ENCODE measurements at regions not wholly inside any gene's neighbourhood (a gene's known extent, or its start where the extent isn't known, plus 50 kb on each side); places are given as distances from the start of the nearest gene placed in this dataset.
A peak's percentile ranks its signal among the peaks of the same experiment; 100 is the strongest.

DNA sequence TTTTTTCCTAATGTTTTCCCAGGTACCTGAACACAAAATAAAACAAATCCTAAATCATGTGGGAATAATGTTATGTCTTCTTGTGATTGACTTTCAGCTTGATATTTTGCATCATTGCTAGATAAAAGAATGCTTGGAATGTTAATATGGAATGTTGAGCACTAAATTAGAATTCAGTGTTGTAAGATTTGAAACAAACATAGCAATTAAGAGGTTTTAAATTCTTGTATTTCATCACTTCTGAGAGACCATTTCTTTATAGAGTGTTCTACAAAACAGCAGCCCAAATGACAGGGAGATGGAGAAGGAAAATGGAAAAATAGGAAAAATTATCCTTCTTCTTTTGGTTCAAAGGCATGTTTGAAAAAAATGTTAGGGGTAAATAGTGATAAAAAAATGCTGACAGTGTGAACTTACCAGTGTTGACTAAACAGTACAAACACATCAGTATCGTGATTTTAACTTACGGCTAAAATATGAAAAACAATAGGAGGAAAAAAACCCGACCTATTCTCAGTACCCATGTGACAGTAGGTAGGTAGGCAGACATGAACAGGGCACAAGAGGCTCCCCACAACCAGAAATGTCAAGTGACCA is 102.6 kb upstream of the PDE5A start (continued):
- TF ChIP-seq EGR2 (tag by site-specific recombination; IDR thresholded peaks at IDR 0.05; ENCODE audit: low read depth) (no peak), ZNF223 (tag by site-specific recombination; IDR thresholded peaks at IDR 0.05) (no peak), ZNF37A (tag by site-specific recombination; IDR thresholded peaks at IDR 0.05) (no peak)
- TF ChIP-seq, protein P1, sequence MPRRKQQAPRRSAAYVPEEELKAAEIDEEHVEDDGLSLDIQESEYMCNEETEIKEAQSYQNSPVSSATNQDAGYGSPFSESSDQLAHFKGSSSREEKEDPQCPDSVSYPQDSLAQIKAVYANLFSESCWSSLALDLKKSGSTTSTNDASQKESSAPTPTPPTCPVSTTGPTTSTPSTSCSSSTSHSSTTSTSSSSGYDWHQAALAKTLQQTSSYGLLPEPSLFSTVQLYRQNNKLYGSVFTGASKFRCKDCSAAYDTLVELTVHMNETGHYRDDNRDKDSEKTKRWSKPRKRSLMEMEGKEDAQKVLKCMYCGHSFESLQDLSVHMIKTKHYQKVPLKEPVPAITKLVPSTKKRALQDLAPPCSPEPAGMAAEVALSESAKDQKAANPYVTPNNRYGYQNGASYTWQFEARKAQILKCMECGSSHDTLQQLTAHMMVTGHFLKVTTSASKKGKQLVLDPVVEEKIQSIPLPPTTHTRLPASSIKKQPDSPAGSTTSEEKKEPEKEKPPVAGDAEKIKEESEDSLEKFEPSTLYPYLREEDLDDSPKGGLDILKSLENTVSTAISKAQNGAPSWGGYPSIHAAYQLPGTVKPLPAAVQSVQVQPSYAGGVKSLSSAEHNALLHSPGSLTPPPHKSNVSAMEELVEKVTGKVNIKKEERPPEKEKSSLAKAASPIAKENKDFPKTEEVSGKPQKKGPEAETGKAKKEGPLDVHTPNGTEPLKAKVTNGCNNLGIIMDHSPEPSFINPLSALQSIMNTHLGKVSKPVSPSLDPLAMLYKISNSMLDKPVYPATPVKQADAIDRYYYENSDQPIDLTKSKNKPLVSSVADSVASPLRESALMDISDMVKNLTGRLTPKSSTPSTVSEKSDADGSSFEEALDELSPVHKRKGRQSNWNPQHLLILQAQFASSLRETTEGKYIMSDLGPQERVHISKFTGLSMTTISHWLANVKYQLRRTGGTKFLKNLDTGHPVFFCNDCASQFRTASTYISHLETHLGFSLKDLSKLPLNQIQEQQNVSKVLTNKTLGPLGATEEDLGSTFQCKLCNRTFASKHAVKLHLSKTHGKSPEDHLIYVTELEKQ (tag by site-specific recombination; IDR thresholded peaks at IDR 0.05; ENCODE audit: borderline replicate concordance): no peak

DNA sequence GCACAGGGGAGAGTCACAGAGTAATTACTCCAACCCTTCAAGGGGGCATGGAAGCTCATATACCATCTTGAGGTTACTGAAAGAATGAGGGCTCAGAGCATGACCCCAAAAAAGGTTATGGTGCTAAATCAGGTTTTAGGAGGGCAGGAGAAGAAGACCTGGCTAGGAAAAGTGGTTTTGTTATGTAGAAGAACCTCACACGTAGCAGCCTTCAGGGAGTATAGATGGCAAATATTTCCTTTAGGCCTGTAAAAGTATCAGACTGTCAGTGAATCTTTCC is 102.0 kb upstream of the PDE5A start:
- TF ChIP-seq, protein P2, sequence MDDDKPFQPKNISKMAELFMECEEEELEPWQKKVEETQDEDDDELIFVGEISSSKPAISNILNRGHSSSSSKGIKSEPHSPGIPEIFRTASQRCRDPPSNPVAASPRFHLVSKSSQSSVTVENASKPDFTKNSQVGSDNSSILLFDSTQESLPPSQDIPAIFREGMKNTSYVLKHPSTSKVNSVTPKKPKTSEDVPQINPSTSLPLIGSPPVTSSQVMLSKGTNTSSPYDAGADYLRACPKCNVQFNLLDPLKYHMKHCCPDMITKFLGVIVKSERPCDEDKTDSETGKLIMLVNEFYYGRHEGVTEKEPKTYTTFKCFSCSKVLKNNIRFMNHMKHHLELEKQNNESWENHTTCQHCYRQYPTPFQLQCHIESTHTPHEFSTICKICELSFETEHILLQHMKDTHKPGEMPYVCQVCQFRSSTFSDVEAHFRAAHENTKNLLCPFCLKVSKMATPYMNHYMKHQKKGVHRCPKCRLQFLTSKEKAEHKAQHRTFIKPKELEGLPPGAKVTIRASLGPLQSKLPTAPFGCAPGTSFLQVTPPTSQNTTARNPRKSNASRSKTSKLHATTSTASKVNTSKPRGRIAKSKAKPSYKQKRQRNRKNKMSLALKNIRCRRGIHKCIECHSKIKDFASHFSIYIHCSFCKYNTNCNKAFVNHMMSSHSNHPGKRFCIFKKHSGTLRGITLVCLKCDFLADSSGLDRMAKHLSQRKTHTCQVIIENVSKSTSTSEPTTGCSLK (tag by site-specific recombination; IDR thresholded peaks at IDR 0.05): no peak
- TF ChIP-seq ZNF585B (tag by site-specific recombination; IDR thresholded peaks at IDR 0.05) (no peak), ZNF558 (tag by site-specific recombination; IDR thresholded peaks at IDR 0.05) (no peak), ZSCAN30 (tag by site-specific recombination; IDR thresholded peaks at IDR 0.05) (no peak), ZNF626 (tag by site-specific recombination; IDR thresholded peaks at IDR 0.05) (no peak)
- TF ChIP-seq, protein P3, sequence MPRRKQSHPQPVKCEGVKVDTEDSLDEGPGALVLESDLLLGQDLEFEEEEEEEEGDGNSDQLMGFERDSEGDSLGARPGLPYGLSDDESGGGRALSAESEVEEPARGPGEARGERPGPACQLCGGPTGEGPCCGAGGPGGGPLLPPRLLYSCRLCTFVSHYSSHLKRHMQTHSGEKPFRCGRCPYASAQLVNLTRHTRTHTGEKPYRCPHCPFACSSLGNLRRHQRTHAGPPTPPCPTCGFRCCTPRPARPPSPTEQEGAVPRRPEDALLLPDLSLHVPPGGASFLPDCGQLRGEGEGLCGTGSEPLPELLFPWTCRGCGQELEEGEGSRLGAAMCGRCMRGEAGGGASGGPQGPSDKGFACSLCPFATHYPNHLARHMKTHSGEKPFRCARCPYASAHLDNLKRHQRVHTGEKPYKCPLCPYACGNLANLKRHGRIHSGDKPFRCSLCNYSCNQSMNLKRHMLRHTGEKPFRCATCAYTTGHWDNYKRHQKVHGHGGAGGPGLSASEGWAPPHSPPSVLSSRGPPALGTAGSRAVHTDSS (tag by site-specific recombination; IDR thresholded peaks at IDR 0.05): no peak
- TF ChIP-seq, protein P4, sequence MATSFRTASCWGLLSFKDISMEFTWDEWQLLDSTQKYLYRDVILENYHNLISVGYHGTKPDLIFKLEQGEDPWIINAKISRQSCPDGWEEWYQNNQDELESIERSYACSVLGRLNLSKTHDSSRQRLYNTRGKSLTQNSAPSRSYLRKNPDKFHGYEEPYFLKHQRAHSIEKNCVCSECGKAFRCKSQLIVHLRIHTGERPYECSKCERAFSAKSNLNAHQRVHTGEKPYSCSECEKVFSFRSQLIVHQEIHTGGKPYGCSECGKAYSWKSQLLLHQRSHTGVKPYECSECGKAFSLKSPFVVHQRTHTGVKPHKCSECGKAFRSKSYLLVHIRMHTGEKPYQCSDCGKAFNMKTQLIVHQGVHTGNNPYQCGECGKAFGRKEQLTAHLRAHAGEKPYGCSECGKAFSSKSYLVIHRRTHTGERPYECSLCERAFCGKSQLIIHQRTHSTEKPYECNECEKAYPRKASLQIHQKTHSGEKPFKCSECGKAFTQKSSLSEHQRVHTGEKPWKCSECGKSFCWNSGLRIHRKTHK (tag by site-specific recombination; IDR thresholded peaks at IDR 0.05): no peak
- TF ChIP-seq, protein P5, sequence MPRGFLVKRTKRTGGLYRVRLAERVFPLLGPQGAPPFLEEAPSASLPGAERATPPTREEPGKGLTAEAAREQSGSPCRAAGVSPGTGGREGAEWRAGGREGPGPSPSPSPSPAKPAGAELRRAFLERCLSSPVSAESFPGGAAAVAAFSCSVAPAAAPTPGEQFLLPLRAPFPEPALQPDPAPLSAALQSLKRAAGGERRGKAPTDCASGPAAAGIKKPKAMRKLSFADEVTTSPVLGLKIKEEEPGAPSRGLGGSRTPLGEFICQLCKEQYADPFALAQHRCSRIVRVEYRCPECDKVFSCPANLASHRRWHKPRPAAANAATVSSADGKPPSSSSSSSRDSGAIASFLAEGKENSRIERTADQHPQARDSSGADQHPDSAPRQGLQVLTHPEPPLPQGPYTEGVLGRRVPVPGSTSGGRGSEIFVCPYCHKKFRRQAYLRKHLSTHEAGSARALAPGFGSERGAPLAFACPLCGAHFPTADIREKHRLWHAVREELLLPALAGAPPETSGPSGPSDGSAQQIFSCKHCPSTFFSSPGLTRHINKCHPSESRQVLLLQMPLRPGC (tag by site-specific recombination; IDR thresholded peaks at IDR 0.05): no peak
- ChIA-PET POLR2A (interaction anchor here (1.4 to 3.4 kb wide), 3 partner anchors 74 to 336 kb away, joined by 3 to 22 read pairs (median 3); partner anchors contain the start of genes MAD2L1 and PDE5A), CTCF (interaction anchor here (0.7 to 3.8 kb wide), 3 partner anchors 63 to 108 kb away, joined by 3 to 15 read pairs (median 3); partner anchors contain the start of gene PDE5A)
- peaks cover 23% of the 10 kb centered on the region for H3K4me1 ChIP-seq (ENCODE audit: control insufficient read depth, insufficient read depth, low read length)
- H3K9me3 ChIP-seq (ENCODE audit: control insufficient read depth, insufficient read depth, low read depth, low read length): no peaks in the 10 kb centered on the region
- peak overlapping the region; percentile 84 for H3K27ac ChIP-seq (ENCODE audit: extremely low read depth, low read depth, low read length)
- H3K4me3 ChIP-seq (ENCODE audit: low read depth, low read length): no peak overlapping the region
- H3K36me3 ChIP-seq (ENCODE audit: control insufficient read depth in 2 of 2, insufficient read depth in 1 of 2, low read length in 2 of 2): no peaks in the 10 kb centered on the region

All from HEK293 (cell line).